ENCODE measurements at regions not wholly inside any gene's neighbourhood (a gene's known extent, or its start where the extent isn't known, plus 50 kb on each side); places are given as distances from the start of the nearest gene placed in this dataset.

- H3K9me3 Mint-ChIP-seq (ENCODE audit: insufficient read depth) = no peaks in the 10 kb centered on the region
- CTCF ChIA-PET = no interaction called here
- POLR2A ChIA-PET = no interaction called here
- no peaks in the 10 kb centered on the region for H3K27me3 Mint-ChIP-seq (ENCODE audit: low read depth)
- no peak overlapping the region for H3K4me3 Mint-ChIP-seq
- no peaks in the 10 kb centered on the region for H3K36me3 Mint-ChIP-seq (ENCODE audit: low read depth)
- no peak overlapping the region for H3K27ac Mint-ChIP-seq
- no peak for DNase-seq
- H3K4me1 Mint-ChIP-seq (ENCODE audit: low read depth) = no peaks in the 10 kb centered on the region
- no peak for ATAC-seq
Observed at GRCh38 chr16:49003022-49003421, 278.6 kb downstream of the CBLN1 start.

GRCh38 chr16:49000594-49000993 lies 281.0 kb downstream of the CBLN1 start:
- no peaks in the 10 kb centered on the region for H3K4me1 Mint-ChIP-seq (ENCODE audit: low read depth)
- no peak overlapping the region for H3K27ac Mint-ChIP-seq
- H3K27me3 Mint-ChIP-seq (ENCODE audit: low read depth) = no peaks in the 10 kb centered on the region
- POLR2A ChIA-PET = no interaction called here
- H3K9me3 Mint-ChIP-seq (ENCODE audit: insufficient read depth) = no peaks in the 10 kb centered on the region
- CTCF ChIA-PET = no interaction called here
- ATAC-seq (no peak), DNase-seq (no peak)
- no peaks in the 10 kb centered on the region for H3K36me3 Mint-ChIP-seq (ENCODE audit: low read depth)
- H3K4me3 Mint-ChIP-seq = no peak overlapping the region

- Mint-ChIP-seq H3K9me3 (ENCODE audit: insufficient read depth) (no peaks in the 10 kb centered on the region), H3K27me3 (ENCODE audit: low read depth) (no peaks in the 10 kb centered on the region), H3K4me1 (ENCODE audit: low read depth) (no peaks in the 10 kb centered on the region), H3K36me3 (ENCODE audit: low read depth) (no peaks in the 10 kb centered on the region), H3K4me3 (no peak overlapping the region), H3K27ac (no peak overlapping the region)
- no peak for DNase-seq
- ChIA-PET CTCF (no interaction called here), POLR2A (no interaction called here)
- no peak for ATAC-seq
Observed at GRCh38 chr16:48999508-48999907, 282.1 kb downstream of the CBLN1 start.

GRCh38 chr16:48999044-48999443 lies 282.6 kb downstream of the CBLN1 start:
- H3K9me3 Mint-ChIP-seq (ENCODE audit: insufficient read depth) = no peaks in the 10 kb centered on the region
- DNase-seq (no peak), ATAC-seq (no peak)
- H3K27me3 Mint-ChIP-seq (ENCODE audit: low read depth) = no peaks in the 10 kb centered on the region
- no peaks in the 10 kb centered on the region for H3K36me3 Mint-ChIP-seq (ENCODE audit: low read depth)
- no peaks in the 10 kb centered on the region for H3K4me1 Mint-ChIP-seq (ENCODE audit: low read depth)
- ChIA-PET CTCF (no interaction called here), POLR2A (no interaction called here)
- H3K27ac Mint-ChIP-seq = no peak overlapping the region
- no peak overlapping the region for H3K4me3 Mint-ChIP-seq

DNA sequence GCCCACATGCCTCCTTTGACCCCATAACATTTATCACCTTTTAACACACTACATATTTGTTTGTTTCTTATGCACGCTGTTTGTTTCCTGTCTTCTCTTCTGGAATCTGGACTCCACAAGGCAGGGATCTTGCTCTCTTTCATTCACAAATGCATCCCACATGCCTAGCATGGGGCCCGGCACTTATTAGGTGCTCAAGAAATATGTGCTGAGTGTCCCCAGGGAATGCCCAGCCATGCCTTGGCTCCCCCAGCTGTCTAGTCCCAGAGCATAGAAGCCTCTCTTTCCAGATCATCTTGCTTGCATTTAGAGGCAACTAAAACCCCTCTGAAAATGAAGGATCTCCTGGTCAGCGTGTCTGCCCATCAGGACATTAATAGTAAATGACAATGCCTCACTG lies 283.7 kb downstream of the CBLN1 start:
- Mint-ChIP-seq H3K9me3 (ENCODE audit: insufficient read depth) (no peaks in the 10 kb centered on the region), H3K4me1 (ENCODE audit: low read depth) (no peaks in the 10 kb centered on the region), H3K36me3 (ENCODE audit: low read depth) (no peaks in the 10 kb centered on the region), H3K27me3 (ENCODE audit: low read depth) (no peaks in the 10 kb centered on the region), H3K27ac (no peak overlapping the region), H3K4me3 (no peak overlapping the region)
- ATAC-seq (no peak), DNase-seq (no peak)
- POLR2A ChIA-PET = no interaction called here
- CTCF ChIA-PET = no interaction called here

DNA sequence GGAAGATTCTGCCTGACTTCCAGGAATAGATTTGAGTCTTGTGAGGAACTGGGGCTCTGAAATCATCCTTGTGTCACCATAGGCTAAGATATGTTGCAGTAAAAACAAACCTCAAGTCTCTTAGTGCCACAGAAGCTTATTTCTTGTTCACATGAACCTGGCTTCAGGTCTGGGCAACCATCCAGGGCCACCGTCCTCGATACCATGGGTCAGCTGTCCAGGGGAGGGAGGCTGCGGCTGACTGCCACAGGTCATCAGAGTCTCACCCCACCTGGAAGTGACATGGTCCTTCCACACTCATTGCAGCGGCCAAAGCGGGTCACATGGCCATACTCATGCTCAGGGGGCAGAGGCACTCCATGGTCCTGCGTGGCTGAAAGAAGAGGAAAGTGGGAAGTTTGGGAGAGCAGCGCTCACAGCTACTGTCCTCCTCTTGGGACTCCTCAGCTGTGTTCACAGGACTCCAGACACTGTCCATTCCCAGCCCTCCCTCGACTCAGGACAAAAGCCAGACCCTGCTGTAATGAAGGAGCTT lies 284.5 kb downstream of the CBLN1 start:
- ATAC-seq = no peak
- no peak for DNase-seq
- ChIA-PET CTCF (no interaction called here), POLR2A (no interaction called here)
- Mint-ChIP-seq H3K27ac (no peak overlapping the region), H3K9me3 (ENCODE audit: insufficient read depth) (no peaks in the 10 kb centered on the region), H3K27me3 (ENCODE audit: low read depth) (no peaks in the 10 kb centered on the region), H3K4me3 (no peak overlapping the region), H3K36me3 (ENCODE audit: low read depth) (no peaks in the 10 kb centered on the region), H3K4me1 (ENCODE audit: low read depth) (no peaks in the 10 kb centered on the region)

DNA sequence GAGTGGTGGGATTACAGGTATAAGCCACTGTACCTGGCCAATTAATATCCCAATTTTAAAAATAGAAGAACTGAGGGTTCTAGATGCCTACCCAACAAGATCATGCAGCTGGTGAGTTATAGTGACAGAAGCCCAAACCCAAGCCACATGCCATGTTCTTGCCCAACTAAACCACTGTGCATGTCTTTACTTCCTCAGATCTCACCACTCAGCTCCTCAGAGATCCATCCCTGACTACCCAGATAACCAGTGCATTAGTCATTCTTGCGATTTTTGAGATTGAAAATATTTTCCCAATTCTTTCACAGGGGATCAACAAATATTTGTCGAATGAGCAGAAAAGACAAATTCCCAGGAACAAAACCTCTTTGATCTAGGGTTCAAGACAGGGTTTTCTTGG lies 303.1 kb downstream of the CBLN1 start:
- Mint-ChIP-seq H3K9me3 (ENCODE audit: insufficient read depth) (no peaks in the 10 kb centered on the region), H3K27ac (no peak overlapping the region), H3K36me3 (ENCODE audit: low read depth) (no peaks in the 10 kb centered on the region), H3K4me1 (ENCODE audit: low read depth) (no peaks in the 10 kb centered on the region), H3K27me3 (ENCODE audit: low read depth) (no peaks in the 10 kb centered on the region), H3K4me3 (no peak overlapping the region)
- DNase-seq (no peak), ATAC-seq (no peak)
- CTCF ChIA-PET = no interaction called here
- POLR2A ChIA-PET = no interaction called here

DNA sequence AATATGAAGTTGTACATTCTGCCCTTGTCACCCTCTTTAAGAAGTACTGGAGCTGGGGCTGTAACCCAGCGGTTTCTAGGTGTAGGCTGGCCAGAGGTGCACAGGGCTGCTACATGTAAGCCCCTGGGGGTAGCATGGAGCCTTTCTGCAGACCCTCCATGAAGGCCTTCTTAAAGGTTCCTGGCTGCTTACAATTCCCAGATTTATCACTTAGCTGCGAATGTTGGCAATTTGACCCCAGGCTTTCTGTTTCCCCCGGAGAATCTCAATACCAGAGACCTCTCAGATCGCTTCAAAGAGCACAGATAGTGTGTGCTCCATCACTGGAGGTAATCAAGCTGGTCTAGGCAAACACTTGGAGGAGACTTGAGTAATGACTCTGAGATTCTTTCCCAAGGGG lies 309.4 kb downstream of the CBLN1 start:
- no peak for DNase-seq
- ATAC-seq = no peak
- H3K27me3 Mint-ChIP-seq (ENCODE audit: low read depth) = no peaks in the 10 kb centered on the region
- H3K4me3 Mint-ChIP-seq = no peak overlapping the region
- no peaks in the 10 kb centered on the region for H3K4me1 Mint-ChIP-seq (ENCODE audit: low read depth)
- CTCF ChIA-PET = no interaction called here
- H3K36me3 Mint-ChIP-seq (ENCODE audit: low read depth) = no peaks in the 10 kb centered on the region
- POLR2A ChIA-PET = no interaction called here
- H3K9me3 Mint-ChIP-seq (ENCODE audit: insufficient read depth) = no peaks in the 10 kb centered on the region
- H3K27ac Mint-ChIP-seq = no peak overlapping the region

DNA sequence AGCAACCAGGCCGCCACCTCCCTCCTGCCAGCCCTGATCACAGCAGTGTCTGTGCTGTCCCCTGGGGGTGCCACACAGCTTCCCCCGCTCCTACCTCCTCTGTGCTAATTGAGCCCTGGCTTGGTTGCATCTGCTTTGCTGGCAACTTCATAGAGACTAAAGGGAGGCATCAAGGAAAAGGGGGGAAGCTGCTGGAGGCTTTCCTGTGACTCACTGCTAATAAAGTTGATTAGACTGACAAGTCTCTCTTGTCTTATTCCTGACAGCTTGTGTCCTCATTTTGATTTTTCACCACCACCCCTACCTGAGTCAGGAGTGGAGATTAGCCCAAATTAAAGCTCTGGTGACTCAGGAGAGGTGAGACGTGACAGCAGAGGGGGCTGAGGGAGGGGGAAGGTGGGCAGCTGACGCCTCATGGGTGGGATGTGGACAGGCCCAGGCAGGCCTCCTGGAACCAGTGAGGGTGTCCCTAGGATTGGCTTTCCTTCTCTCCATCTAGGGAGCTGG lies 310.0 kb downstream of the CBLN1 start:
- DNase-seq (no peak), ATAC-seq (no peak)
- Mint-ChIP-seq H3K36me3 (ENCODE audit: low read depth) (no peaks in the 10 kb centered on the region), H3K4me3 (no peak overlapping the region), H3K9me3 (ENCODE audit: insufficient read depth) (no peaks in the 10 kb centered on the region), H3K4me1 (ENCODE audit: low read depth) (no peaks in the 10 kb centered on the region), H3K27ac (no peak overlapping the region), H3K27me3 (ENCODE audit: low read depth) (no peaks in the 10 kb centered on the region)
- ChIA-PET CTCF (no interaction called here), POLR2A (no interaction called here)

DNA sequence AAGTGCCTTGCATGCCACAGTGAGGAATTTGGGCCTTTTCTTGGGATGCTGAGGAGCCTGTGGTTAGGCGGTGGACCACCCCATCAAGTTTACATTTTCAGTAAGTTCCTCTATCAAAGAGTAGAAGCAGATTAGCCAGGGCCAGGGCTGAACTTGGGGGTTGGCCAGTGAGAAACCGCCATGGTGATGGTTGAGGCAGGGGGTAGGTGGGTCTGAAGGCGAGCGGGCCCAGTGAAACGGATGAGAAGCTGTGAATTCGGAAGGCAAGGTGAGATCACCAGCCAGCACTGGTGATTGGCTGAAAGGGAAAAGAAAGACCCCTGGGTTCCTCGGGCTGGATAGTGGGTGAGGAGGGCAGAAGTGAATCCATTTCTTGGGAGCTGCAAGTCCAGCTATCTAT lies 311.4 kb downstream of the CBLN1 start:
- Mint-ChIP-seq H3K36me3 (ENCODE audit: low read depth) (no peaks in the 10 kb centered on the region), H3K27me3 (ENCODE audit: low read depth) (no peaks in the 10 kb centered on the region), H3K4me3 (no peak overlapping the region), H3K4me1 (ENCODE audit: low read depth) (no peaks in the 10 kb centered on the region), H3K9me3 (ENCODE audit: insufficient read depth) (no peaks in the 10 kb centered on the region), H3K27ac (no peak overlapping the region)
- ATAC-seq (no peak), DNase-seq (no peak)
- ChIA-PET CTCF (no interaction called here), POLR2A (no interaction called here)

DNA sequence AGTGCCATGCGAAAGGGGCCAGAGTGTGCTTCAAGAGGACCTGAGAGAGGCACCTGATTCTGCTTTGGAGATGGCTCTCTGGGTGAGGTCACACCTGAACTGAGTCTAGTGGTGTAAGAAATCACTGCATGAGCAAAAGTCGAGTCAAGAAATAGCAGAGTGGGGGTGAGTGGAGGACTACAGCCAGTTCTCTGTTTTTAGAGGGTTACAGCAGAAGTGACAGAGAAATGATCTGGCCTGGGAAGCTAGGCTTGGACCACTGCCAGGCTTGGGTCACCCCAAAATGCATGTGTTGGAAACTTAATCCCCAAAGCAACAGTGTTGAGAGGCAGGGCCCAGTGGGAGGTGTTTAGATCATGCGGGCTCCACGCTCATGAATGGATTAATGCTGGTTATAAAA lies 312.0 kb downstream of the CBLN1 start:
- no peaks in the 10 kb centered on the region for H3K4me1 Mint-ChIP-seq (ENCODE audit: low read depth)
- ChIA-PET POLR2A (no interaction called here), CTCF (no interaction called here)
- no peak for ATAC-seq
- H3K4me3 Mint-ChIP-seq = no peak overlapping the region
- no peaks in the 10 kb centered on the region for H3K27me3 Mint-ChIP-seq (ENCODE audit: low read depth)
- no peak overlapping the region for H3K27ac Mint-ChIP-seq
- H3K36me3 Mint-ChIP-seq (ENCODE audit: low read depth) = no peaks in the 10 kb centered on the region
- DNase-seq = no peak
- H3K9me3 Mint-ChIP-seq (ENCODE audit: insufficient read depth) = no peaks in the 10 kb centered on the region

GRCh38 chr16:48965386-48965785 lies 316.3 kb downstream of the CBLN1 start:
- H3K27ac Mint-ChIP-seq = no peak overlapping the region

GRCh38 chr16:48963901-48964615 lies 317.6 kb downstream of the CBLN1 start:
- Mint-ChIP-seq H3K36me3 (ENCODE audit: low read depth) (no peaks in the 10 kb centered on the region), H3K9me3 (ENCODE audit: insufficient read depth) (no peaks in the 10 kb centered on the region), H3K4me1 (ENCODE audit: low read depth) (no peaks in the 10 kb centered on the region), H3K4me3 (no peak overlapping the region), H3K27ac (no peak overlapping the region), H3K27me3 (ENCODE audit: low read depth) (no peaks in the 10 kb centered on the region)
- ATAC-seq (no peak), DNase-seq (no peak)
- POLR2A ChIA-PET = no interaction called here
- CTCF ChIA-PET = no interaction called here

More at GRCh38 chr16:48965386-48965785, 316.3 kb downstream of the CBLN1 start:
- no peak for DNase-seq
- CTCF ChIA-PET = no interaction called here
- H3K27me3 Mint-ChIP-seq (ENCODE audit: low read depth) = no peaks in the 10 kb centered on the region
- no peak overlapping the region for H3K4me3 Mint-ChIP-seq
- H3K9me3 Mint-ChIP-seq (ENCODE audit: insufficient read depth) = no peaks in the 10 kb centered on the region
- POLR2A ChIA-PET = no interaction called here
- no peaks in the 10 kb centered on the region for H3K36me3 Mint-ChIP-seq (ENCODE audit: low read depth)
- no peaks in the 10 kb centered on the region for H3K4me1 Mint-ChIP-seq (ENCODE audit: low read depth)
- ATAC-seq = no peak

Measured in activated CD8-positive, alpha-beta T cell treated with anti-CD3 and anti-CD28 coated beads, Interleukin-2, amount 10 ng/mL, durations not matched to agents 7 days and 5 days (primary cell).